GM21447 (cell line): ENCODE measurements at regions not wholly inside any gene's neighbourhood (a gene's known extent, or its start where the extent isn't known, plus 50 kb on each side); places are given as distances from the start of the nearest gene placed in this dataset.
"Not testable (repeated sequence)": the region's sequence is repeated elsewhere in the genome, so short reads cannot be mapped to it uniquely, and the experiment has no call there.

Source experiments
- ATAC-seq: cut with Tn5 transposase; IDR thresholded peaks from one replicate; pipeline ENCODE4 v1.9.1; 2021; ENCODE audit not compliant: unreplicated experiment

GRCh38 chr11:106482917-106483785, 405.7 kb downstream of the AASDHPPT start:
- no peak for ATAC-seq

GRCh38 chr11:106491751-106492150, 414.3 kb downstream of the AASDHPPT start:
- no peak for ATAC-seq

- ATAC-seq = no peak
Measured at GRCh38 chr11:106493751-106494150, 416.3 kb downstream of the AASDHPPT start.

- no peak for ATAC-seq
Measured at GRCh38 chr11:106495046-106495445, 417.6 kb downstream of the AASDHPPT start.

- ATAC-seq = no peak
Measured at GRCh38 chr11:106496677-106497076, 419.2 kb downstream of the AASDHPPT start.

- no peak for ATAC-seq
Measured at GRCh38 chr11:106497321-106497720, 419.9 kb downstream of the AASDHPPT start.

- no peak for ATAC-seq
Measured at GRCh38 chr11:106497822-106498221, 420.4 kb downstream of the AASDHPPT start.

GRCh38 chr11:106503901-106504300, 426.4 kb downstream of the AASDHPPT start:
- ATAC-seq = no peak

GRCh38 chr11:106507645-106508306, 430.3 kb downstream of the AASDHPPT start:
- ATAC-seq = no peak

- no peak for ATAC-seq
Measured at GRCh38 chr11:106514706-106515105, 437.2 kb downstream of the AASDHPPT start.

GRCh38 chr11:106517426-106517825, 440.0 kb downstream of the AASDHPPT start:
- no peak for ATAC-seq

- ATAC-seq = no peak
Measured at GRCh38 chr11:106520146-106520912, 442.9 kb downstream of the AASDHPPT start.

GRCh38 chr11:106520920-106521319, 443.5 kb downstream of the AASDHPPT start:
- no peak for ATAC-seq

- ATAC-seq = no peak
Measured at GRCh38 chr11:106523171-106523570, 445.7 kb downstream of the AASDHPPT start.

- ATAC-seq = no peak
Measured at GRCh38 chr11:106523921-106524320, 446.5 kb downstream of the AASDHPPT start.

GRCh38 chr11:106524436-106524835, 447.0 kb downstream of the AASDHPPT start:
- ATAC-seq = no peak

- ATAC-seq = not testable (repeated sequence)
Measured at GRCh38 chr11:106531648-106532047, 454.2 kb downstream of the AASDHPPT start.

GRCh38 chr11:106533046-106533445, 455.6 kb downstream of the AASDHPPT start:
- no peak for ATAC-seq

GRCh38 chr11:106540001-106540400, 462.5 kb downstream of the AASDHPPT start:
- no peak for ATAC-seq

- ATAC-seq = no peak
Measured at GRCh38 chr11:106548406-106548805, 469.9 kb downstream of the GUCY1A2 start.
